ENCODE measurements at regions not wholly inside any gene's neighbourhood (a gene's known extent, or its start where the extent isn't known, plus 50 kb on each side); places are given as distances from the start of the nearest gene placed in this dataset.
"Not testable (repeated sequence)": the region's sequence is repeated elsewhere in the genome, so short reads cannot be mapped to it uniquely, and the experiment has no call there.

DNA sequence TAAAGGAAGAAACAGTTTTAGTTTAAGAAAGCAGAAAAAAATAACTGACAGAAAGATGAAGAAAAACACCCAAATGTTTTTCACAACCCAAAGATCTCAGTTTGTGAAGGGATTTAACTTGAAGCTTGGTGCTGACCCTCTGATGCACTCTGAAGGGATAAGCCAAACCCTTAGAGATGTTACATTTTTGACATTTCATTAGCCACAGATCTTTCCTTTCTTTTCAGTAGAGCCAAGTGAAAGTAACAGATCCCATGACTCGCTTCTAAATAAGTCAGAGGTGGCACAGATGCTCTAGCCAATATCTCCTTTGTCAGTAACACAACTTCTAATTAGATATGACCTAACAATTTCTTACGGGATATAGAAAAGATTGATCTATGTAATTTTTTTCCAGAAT is 394.5 kb upstream of the EDIL3 start:
- TF ChIP-seq, protein P1, sequence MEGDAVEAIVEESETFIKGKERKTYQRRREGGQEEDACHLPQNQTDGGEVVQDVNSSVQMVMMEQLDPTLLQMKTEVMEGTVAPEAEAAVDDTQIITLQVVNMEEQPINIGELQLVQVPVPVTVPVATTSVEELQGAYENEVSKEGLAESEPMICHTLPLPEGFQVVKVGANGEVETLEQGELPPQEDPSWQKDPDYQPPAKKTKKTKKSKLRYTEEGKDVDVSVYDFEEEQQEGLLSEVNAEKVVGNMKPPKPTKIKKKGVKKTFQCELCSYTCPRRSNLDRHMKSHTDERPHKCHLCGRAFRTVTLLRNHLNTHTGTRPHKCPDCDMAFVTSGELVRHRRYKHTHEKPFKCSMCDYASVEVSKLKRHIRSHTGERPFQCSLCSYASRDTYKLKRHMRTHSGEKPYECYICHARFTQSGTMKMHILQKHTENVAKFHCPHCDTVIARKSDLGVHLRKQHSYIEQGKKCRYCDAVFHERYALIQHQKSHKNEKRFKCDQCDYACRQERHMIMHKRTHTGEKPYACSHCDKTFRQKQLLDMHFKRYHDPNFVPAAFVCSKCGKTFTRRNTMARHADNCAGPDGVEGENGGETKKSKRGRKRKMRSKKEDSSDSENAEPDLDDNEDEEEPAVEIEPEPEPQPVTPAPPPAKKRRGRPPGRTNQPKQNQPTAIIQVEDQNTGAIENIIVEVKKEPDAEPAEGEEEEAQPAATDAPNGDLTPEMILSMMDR (IDR thresholded peaks at IDR 0.05; ENCODE audit: low read depth, low read length, missing control alignments): no peak
- in situ Hi-C loops (cut with HindIII; ENCODE audit: low pct_ligation_motif_present, low sequenced_read_pairs): no loop called here
- DNase-seq: no peak
- no peaks in the 10 kb centered on the region for H3K36me3 ChIP-seq (replicated peaks)
- H3K27ac ChIP-seq: no peak overlapping the region
- no peak overlapping the region for H3K4me3 ChIP-seq (ENCODE audit: low read depth, low read length)
- H3K27me3 ChIP-seq (replicated peaks): no peaks in the 10 kb centered on the region

DNA sequence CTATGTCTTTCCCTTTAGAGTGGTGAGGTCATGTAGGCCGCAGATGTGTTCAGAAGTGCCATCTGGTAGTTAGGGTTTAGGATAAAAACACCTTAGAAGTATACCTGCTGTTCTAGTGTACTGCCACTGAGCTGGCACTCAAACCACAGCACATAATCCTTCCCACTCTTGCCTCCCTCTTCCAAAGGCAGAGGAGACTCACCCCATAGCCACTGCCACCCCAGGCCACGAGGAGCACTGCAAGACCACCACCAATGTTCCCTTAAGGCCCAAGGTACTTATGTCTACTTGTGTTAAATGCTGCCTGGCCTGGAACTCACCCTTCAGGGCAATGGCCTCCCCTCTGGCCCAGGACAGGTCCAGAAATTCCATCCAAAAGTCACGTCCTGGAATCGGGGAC is 379.5 kb upstream of the EDIL3 start:
- no peaks in the 10 kb centered on the region for H3K36me3 ChIP-seq (replicated peaks)
- DNase-seq: no peak
- H3K4me3 ChIP-seq (ENCODE audit: low read depth, low read length): no peak overlapping the region
- TF ChIP-seq, protein P1 (IDR thresholded peaks at IDR 0.05; ENCODE audit: low read depth, low read length, missing control alignments): no peak
- H3K27me3 ChIP-seq (replicated peaks): no peaks in the 10 kb centered on the region
- H3K27ac ChIP-seq: no peak overlapping the region
- in situ Hi-C loops (cut with HindIII; ENCODE audit: low pct_ligation_motif_present, low sequenced_read_pairs): no loop called here

DNA sequence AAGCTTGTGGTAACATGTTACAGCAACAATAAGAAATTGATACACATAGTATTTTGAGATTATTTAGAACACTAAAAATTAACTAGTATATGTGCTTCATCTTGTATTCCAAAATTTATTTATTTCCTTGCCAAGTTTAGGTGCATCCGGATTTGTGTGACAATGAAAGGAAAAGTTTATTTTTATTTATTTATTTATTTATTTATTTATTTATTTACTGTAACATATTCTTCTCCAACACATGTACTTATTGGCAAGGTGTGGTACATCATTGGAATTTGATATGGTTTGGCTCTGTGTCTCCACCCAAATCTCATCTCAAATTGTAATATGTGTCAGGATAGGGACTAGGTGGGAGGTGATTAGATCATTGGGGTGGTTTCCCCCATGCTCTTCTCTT is 373.3 kb upstream of the EDIL3 start:
- TF ChIP-seq, protein P1 (IDR thresholded peaks at IDR 0.05; ENCODE audit: low read depth, low read length, missing control alignments): no peak
- Histone ChIP-seq H3K36me3 (replicated peaks) (no peaks in the 10 kb centered on the region), H3K27me3 (replicated peaks) (no peaks in the 10 kb centered on the region), H3K27ac (no peak overlapping the region), H3K4me3 (ENCODE audit: low read depth, low read length) (no peak overlapping the region)
- in situ Hi-C loops (cut with HindIII; ENCODE audit: low pct_ligation_motif_present, low sequenced_read_pairs): no loop called here
- no peak for DNase-seq

DNA sequence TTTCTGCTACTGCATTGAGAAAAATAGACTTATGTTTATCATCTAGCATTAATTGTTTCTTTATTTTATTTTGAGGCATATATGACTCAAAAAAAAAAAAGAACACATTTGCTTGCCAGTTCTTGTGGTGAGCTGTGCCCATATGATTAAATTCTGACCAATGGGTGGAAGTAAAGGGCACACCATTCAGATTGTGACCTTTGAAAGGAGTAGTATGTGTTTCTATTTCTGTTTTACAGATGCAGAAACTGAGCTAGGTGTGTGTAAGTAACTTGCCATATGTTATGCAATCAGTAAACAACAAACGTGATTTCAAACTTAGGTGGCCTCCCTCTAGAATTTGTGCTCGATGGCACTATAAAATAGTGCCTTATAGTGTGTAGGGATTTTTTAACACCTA is 368.1 kb upstream of the EDIL3 start:
- no peaks in the 10 kb centered on the region for H3K27me3 ChIP-seq (replicated peaks)
- in situ Hi-C loops (cut with HindIII; ENCODE audit: low pct_ligation_motif_present, low sequenced_read_pairs): no loop called here
- no peak for DNase-seq
- H3K4me3 ChIP-seq (ENCODE audit: low read depth, low read length): no peak overlapping the region
- no peak overlapping the region for H3K27ac ChIP-seq
- TF ChIP-seq, protein P1 (IDR thresholded peaks at IDR 0.05; ENCODE audit: low read depth, low read length, missing control alignments): no peak
- H3K36me3 ChIP-seq (replicated peaks): no peaks in the 10 kb centered on the region

DNA sequence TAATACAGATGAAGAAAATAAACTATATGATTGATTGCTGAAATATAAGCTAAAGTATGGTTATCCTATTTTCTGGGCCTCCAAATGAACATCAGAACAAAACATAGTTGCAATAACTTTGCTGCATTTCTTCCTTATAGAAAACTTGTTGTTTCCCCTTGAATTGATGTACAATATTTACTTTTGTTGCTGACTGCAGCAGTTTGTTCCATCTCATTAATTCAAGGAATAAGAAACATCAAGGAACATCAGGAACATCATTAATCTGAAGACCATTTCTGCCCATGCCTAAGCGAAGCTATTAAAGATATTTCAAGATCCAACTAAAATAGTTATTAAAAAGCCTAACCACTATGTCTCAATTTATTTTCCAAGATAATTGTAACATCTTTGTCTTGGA is 363.6 kb upstream of the EDIL3 start:
- Histone ChIP-seq H3K36me3 (replicated peaks) (no peaks in the 10 kb centered on the region), H3K27ac (no peak overlapping the region), H3K27me3 (replicated peaks) (no peaks in the 10 kb centered on the region), H3K4me3 (ENCODE audit: low read depth, low read length) (no peak overlapping the region)
- no peak for DNase-seq
- in situ Hi-C loops (cut with HindIII; ENCODE audit: low pct_ligation_motif_present, low sequenced_read_pairs): no loop called here
- TF ChIP-seq, protein P1 (IDR thresholded peaks at IDR 0.05; ENCODE audit: low read depth, low read length, missing control alignments): no peak

DNA sequence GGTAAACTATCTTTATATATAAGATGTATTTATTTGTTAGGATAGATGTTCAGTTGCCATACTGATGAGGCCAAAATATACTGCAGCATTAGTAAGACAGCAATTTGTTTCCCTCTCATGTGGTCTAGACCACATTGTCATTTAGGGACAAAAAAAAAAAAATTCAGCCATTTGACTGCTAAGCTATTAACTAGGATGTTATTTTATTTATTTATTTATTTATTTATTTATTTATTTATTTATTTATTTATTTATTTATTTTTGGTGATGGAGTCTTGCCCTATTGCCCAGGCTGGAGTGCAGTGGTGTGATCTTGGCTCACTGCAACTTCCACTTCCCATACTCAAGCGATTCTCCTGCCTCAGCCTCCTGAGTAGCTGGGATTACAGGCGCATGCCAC is 361.6 kb upstream of the EDIL3 start:
- in situ Hi-C loops (cut with HindIII; ENCODE audit: low pct_ligation_motif_present, low sequenced_read_pairs); DNase-seq; H3K36me3 ChIP-seq (replicated peaks); H3K27ac ChIP-seq; H3K4me3 ChIP-seq (ENCODE audit: low read depth, low read length); H3K27me3 ChIP-seq (replicated peaks): not testable (repeated sequence)

Data from brain microvascular endothelial cell (primary cell).